WTC11 (cell line): ENCODE measurements at regions not wholly inside any gene's neighbourhood (a gene's known extent, or its start where the extent isn't known, plus 50 kb on each side); places are given as distances from the start of the nearest gene placed in this dataset.

ENCODE experiments used
- ATAC-seq: fragments of 200-7000 bp; cut with Tn5 transposase; 2 replicates; pipeline ENCODE4 v1.10.0; 2021; ENCODE audit warnings: mild to moderate bottlenecking, moderate library complexity
- CTCF ChIA-PET: fragments of 300-600 bp; sonication (Branson Sonifier 250); formaldehyde crosslinking; loops from one replicate; lab custom pipeline; 2021; ENCODE audit warnings: antibody characterized with exemption; lab: Charles Lee
- POLR2A ChIA-PET: fragments of 350-600 bp; sonication (Branson Sonifier 250); formaldehyde crosslinking; loops from one replicate; lab custom pipeline; 2021; ENCODE audit warnings: antibody characterized with exemption; lab: Charles Lee
- DNase-seq: peaks from one replicate; pipeline ENCODE4 v3.0.0; 2021; ENCODE audit warnings: low spot score
- H3K27ac Mint-ChIP-seq: 2 replicates; pipeline ENCODE4 v1.8.0; 2021; ENCODE audit warnings: mixed read lengths
- H3K27me3 Mint-ChIP-seq: 2 replicates; pipeline ENCODE4 v1.8.0; 2021; ENCODE audit warnings: low read depth, mild to moderate bottlenecking, moderate library complexity, mixed read lengths
- H3K36me3 Mint-ChIP-seq: 2 replicates; pipeline ENCODE4 v1.8.0; 2021; ENCODE audit warnings: mixed read lengths
- H3K4me1 Mint-ChIP-seq: 2 replicates; pipeline ENCODE4 v1.8.0; 2022; ENCODE audit warnings: mixed read lengths
- H3K4me3 Mint-ChIP-seq: 2 replicates; pipeline ENCODE4 v1.8.0; 2021; ENCODE audit warnings: mild to moderate bottlenecking, moderate library complexity, mixed read lengths
- H3K9me3 Mint-ChIP-seq: 2 replicates; pipeline ENCODE4 v1.8.0; 2021; ENCODE audit warnings: mixed read lengths
- ARID4B ChIP-seq: sonication (generic); formaldehyde crosslinking; IDR thresholded peaks from 2 replicates; pipeline ENCODE4 v1.8.0; 2023; ENCODE audit warnings: missing genetic modification reagents, mild to moderate bottlenecking, borderline replicate concordance
- ATF1 ChIP-seq: sonication (generic); formaldehyde crosslinking; IDR thresholded peaks from 2 replicates; pipeline ENCODE4 v1.8.1; 2023; ENCODE audit warnings: mild to moderate bottlenecking, moderate library complexity, missing genetic modification reagents
- E2F5 ChIP-seq: sonication (generic); formaldehyde crosslinking; IDR thresholded peaks from 2 replicates; pipeline ENCODE4 v1.8.1; 2022; ENCODE audit warnings: mild to moderate bottlenecking, moderate library complexity, missing genetic modification reagents
- ESRRA ChIP-seq: sonication (generic); formaldehyde crosslinking; IDR thresholded peaks from 2 replicates; pipeline ENCODE4 v1.8.1; 2022; ENCODE audit warnings: mild to moderate bottlenecking, missing genetic modification reagents, borderline replicate concordance
- FOXJ3 ChIP-seq: sonication (generic); formaldehyde crosslinking; IDR thresholded peaks from 2 replicates; pipeline ENCODE4 v1.9.0; 2021; ENCODE audit warnings: missing genetic modification reagents, mild to moderate bottlenecking, borderline replicate concordance
- FOXP1 ChIP-seq: sonication (generic); formaldehyde crosslinking; IDR thresholded peaks from 2 replicates; pipeline ENCODE4 v1.8.0; 2022; ENCODE audit warnings: missing genetic modification reagents, mild to moderate bottlenecking, moderate library complexity, borderline replicate concordance
- GABPB1 ChIP-seq: sonication (generic); formaldehyde crosslinking; IDR thresholded peaks from 2 replicates; pipeline ENCODE4 v1.8.1; 2023; ENCODE audit warnings: mild to moderate bottlenecking, missing genetic modification reagents
- GRHL2 ChIP-seq: fragments of 250-450 bp; sonication (Bioruptor Pico); IDR thresholded peaks from 2 replicates; pipeline ENCODE4 v1.8.0; 2022; ENCODE audit warnings: mild to moderate bottlenecking, moderate library complexity; ENCODE audit not compliant: insufficient replicate concordance, severe bottlenecking
- HMGA2 ChIP-seq: fragments of 250-450 bp; sonication (Bioruptor Pico); IDR thresholded peaks from 2 replicates; pipeline ENCODE4 v1.4.0; 2021; ENCODE audit warnings: mild to moderate bottlenecking, moderate library complexity
- IRF1 ChIP-seq: sonication (generic); formaldehyde crosslinking; IDR thresholded peaks from 2 replicates; pipeline ENCODE4 v1.8.0; 2023; ENCODE audit warnings: missing genetic modification reagents
- JAZF1 ChIP-seq: fragments of 250-450 bp; sonication (Bioruptor Pico); IDR thresholded peaks from 2 replicates; pipeline ENCODE4 v1.9.0; 2021; ENCODE audit warnings: moderate library complexity, mild to moderate bottlenecking, inconsistent platforms
- MYBL2 ChIP-seq: sonication (generic); formaldehyde crosslinking; IDR thresholded peaks from 2 replicates; pipeline ENCODE4 v1.8.1; 2023; ENCODE audit warnings: mild to moderate bottlenecking, moderate library complexity, missing genetic modification reagents
- NR1H2 ChIP-seq: sonication (generic); formaldehyde crosslinking; IDR thresholded peaks from 2 replicates; pipeline ENCODE4 v1.9.0; 2021; ENCODE audit warnings: mild to moderate bottlenecking, moderate library complexity, missing genetic modification reagents
- NR2C2 ChIP-seq: sonication (generic); formaldehyde crosslinking; IDR thresholded peaks from 2 replicates; pipeline ENCODE4 v1.8.0; 2022; ENCODE audit warnings: mild to moderate bottlenecking, missing genetic modification reagents
- PRRX2 ChIP-seq: fragments of 250-450 bp; sonication (Bioruptor Pico); IDR thresholded peaks from 2 replicates; pipeline ENCODE4 v1.8.0; 2021; ENCODE audit warnings: mild to moderate bottlenecking
- TEAD4 ChIP-seq: sonication (generic); formaldehyde crosslinking; IDR thresholded peaks from 2 replicates; pipeline ENCODE4 v1.8.0; 2022; ENCODE audit warnings: mild to moderate bottlenecking, missing genetic modification reagents
- ZBTB21 ChIP-seq: sonication (generic); formaldehyde crosslinking; IDR thresholded peaks from 2 replicates; pipeline ENCODE4 v1.8.1; 2023; ENCODE audit warnings: mild to moderate bottlenecking, missing genetic modification reagents, borderline replicate concordance
- ZNF232 ChIP-seq: sonication (generic); formaldehyde crosslinking; IDR thresholded peaks from 2 replicates; pipeline ENCODE4 v1.8.0; 2022; ENCODE audit warnings: mild to moderate bottlenecking, missing genetic modification reagents
- ZNF317 ChIP-seq: sonication (generic); formaldehyde crosslinking; IDR thresholded peaks from 2 replicates; pipeline ENCODE4 v1.8.1; 2023; ENCODE audit warnings: low read depth, mild to moderate bottlenecking, moderate library complexity, missing genetic modification reagents, borderline replicate concordance
- ZNF423 ChIP-seq: fragments of 250-450 bp; sonication (Bioruptor Pico); IDR thresholded peaks from 2 replicates; pipeline ENCODE4 v2.1.2; 2022; ENCODE audit warnings: mild to moderate bottlenecking, moderate library complexity
- ZNF512 ChIP-seq: sonication (generic); formaldehyde crosslinking; IDR thresholded peaks from 2 replicates; pipeline ENCODE4 v1.8.1; 2022; ENCODE audit warnings: missing genetic modification reagents, borderline replicate concordance
- ZNF671 ChIP-seq: fragments of 250-450 bp; sonication (Bioruptor Pico); IDR thresholded peaks from 2 replicates; pipeline ENCODE4 v1.8.0; 2021; ENCODE audit warnings: mild to moderate bottlenecking

GRCh38 chr14:76575108-76575507 lies 186.2 kb upstream of the VASH1 start (continued):
- TF ChIP-seq ARID4B (CRISPR knock-in tag) (no peak), ATF1 (CRISPR knock-in tag) (no peak), HMGA2 (no peak), ZNF512 (CRISPR knock-in tag) (no peak), E2F5 (CRISPR knock-in tag) (no peak), MYBL2 (CRISPR knock-in tag) (no peak), JAZF1 (no peak)
- TF ChIP-seq, all 79 proteins: peak for 0

GRCh38 chr14:76576047-76576741 lies 185.1 kb upstream of the VASH1 start:
- Mint-ChIP-seq H3K27me3 (no peaks in the 10 kb centered on the region), H3K4me3 (no peak overlapping the region), H3K9me3 (peaks cover 7% of the 10 kb centered on the region), H3K4me1 (no peaks in the 10 kb centered on the region), H3K36me3 (no peaks in the 10 kb centered on the region), H3K27ac (no peak overlapping the region)
- DNase-seq (no peak), ATAC-seq (no peak)
- ChIA-PET CTCF (interaction anchor here (0.9 kb wide), 1 partner anchor 12 kb away, joined by 3 read pairs; no protein-coding TSS in a partner anchor), POLR2A (no interaction called here)
- TF ChIP-seq TEAD4 (CRISPR knock-in tag) (no peak), FOXJ3 (no peak), ZNF671 (CRISPR knock-in tag) (no peak), ZNF317 (CRISPR knock-in tag) (no peak), ZNF232 (CRISPR knock-in tag) (no peak), NR2C2 (CRISPR knock-in tag) (no peak), FOXP1 (CRISPR knock-in tag) (no peak), NR1H2 (CRISPR knock-in tag) (no peak), ZBTB21 (CRISPR knock-in tag) (no peak), ESRRA (CRISPR knock-in tag) (no peak), ZNF512 (CRISPR knock-in tag) (no peak), ZNF423 (CRISPR knock-in tag) (no peak), GRHL2 (CRISPR knock-in tag) (no peak), GABPB1 (CRISPR knock-in tag) (no peak), PRRX2 (CRISPR knock-in tag) (no peak), IRF1 (CRISPR knock-in tag) (no peak), JAZF1 (no peak)
